GM12878 (cell line): ENCODE measurements at regions not wholly inside any gene's neighbourhood (a gene's known extent, or its start where the extent isn't known, plus 50 kb on each side); places are given as distances from the start of the nearest gene placed in this dataset.

Experiments
- EGR1 ChIP-seq, 2 experiments: IDR thresholded peaks; 1 replicate in 1 of 2; 2 replicates in 1 of 2; pipeline ENCODE4 v1.6.1; 2011 to 2012; ENCODE audit warnings: low read depth in 2 of 2, low read length in 2 of 2, borderline replicate concordance in 1 of 2, mild to moderate bottlenecking in 1 of 2, moderate library complexity in 1 of 2
- HCFC1 ChIP-seq: fragments of 150-350 bp; IDR thresholded peaks from 2 replicates; pipeline ENCODE4 v1.6.1; 2014; ENCODE audit warnings: low read length
- RAD21 ChIP-seq: IDR thresholded peaks from 2 replicates; pipeline ENCODE4 v1.6.1; 2011; ENCODE audit warnings: mild to moderate bottlenecking, low read depth, low read length, moderate library complexity; ENCODE audit not compliant: insufficient read depth
- RAD51 ChIP-seq: fragments of 450-650 bp; IDR thresholded peaks from 2 replicates; pipeline ENCODE4 v1.6.1; 2016; ENCODE audit warnings: moderate library complexity, mild to moderate bottlenecking, inconsistent platforms
- ZNF274 ChIP-seq: IDR thresholded peaks from one replicate; pipeline ENCODE4 v1.8.0; 2011; ENCODE audit not compliant: insufficient read length, insufficient read depth
- TF ChIP-seq, protein P1 (sequence below): fragments of 450-650 bp; IDR thresholded peaks from 2 replicates; pipeline ENCODE4 v1.6.1; 2014; ENCODE audit warnings: mild to moderate bottlenecking
- TF ChIP-seq, protein P2 (sequence below), 3 experiments: IDR thresholded peaks in 2 of 3; conservative IDR thresholded peaks in 1 of 3; 2 replicates each; pipeline ENCODE4 v1.5.1; 2011; ENCODE audit warnings: low read depth in 3 of 3, low read length in 3 of 3, mild to moderate bottlenecking in 3 of 3, control low read depth in 2 of 3, moderate library complexity in 2 of 3, inconsistent platforms in 1 of 3, mixed read lengths in 1 of 3; ENCODE audit not compliant: control insufficient read depth in 2 of 3, insufficient read depth in 1 of 3; ENCODE audit errors: extremely low read depth in 1 of 3
- TF ChIP-seq, protein P3 (sequence below): fragments of 450-650 bp; IDR thresholded peaks from 2 replicates; pipeline ENCODE4 v1.6.1; 2017; ENCODE audit warnings: mild to moderate bottlenecking

DNA sequence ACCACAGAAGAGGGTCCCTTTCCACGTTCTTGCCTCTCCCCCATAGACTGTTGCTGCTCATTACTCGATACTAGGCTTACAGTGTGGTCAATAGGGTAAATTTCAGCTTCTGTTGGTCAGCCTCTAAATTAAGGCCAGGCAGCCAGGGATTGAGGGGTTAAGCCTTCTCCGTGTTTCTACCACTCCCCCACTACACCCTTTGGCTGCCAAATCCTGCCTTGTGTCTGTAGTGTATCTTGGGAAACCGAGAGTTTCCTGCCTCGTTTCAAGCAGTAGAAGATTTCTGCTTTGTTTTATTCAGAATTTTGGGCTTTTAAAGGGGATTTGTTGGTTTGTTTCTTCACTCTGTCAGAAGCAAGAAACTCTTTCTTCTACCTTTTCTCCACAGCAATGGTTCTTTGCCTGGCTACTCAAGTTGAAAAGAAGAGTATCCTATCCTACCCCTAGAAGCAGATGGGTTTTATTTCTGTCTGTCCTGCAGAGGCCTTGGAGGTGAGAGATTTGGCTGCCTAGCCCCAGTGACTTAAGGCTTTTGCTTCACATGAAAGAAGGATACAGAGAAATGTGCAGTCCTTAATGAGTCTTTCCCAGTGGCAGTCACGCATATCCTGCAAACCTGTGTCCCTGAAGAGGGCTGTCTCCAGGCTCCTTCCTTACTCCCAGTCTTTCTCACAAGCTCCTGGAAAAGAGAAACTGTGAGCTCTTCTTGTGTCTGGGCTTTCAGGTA is 261.5 kb upstream of the TANK start:
- TF ChIP-seq, protein P1, sequence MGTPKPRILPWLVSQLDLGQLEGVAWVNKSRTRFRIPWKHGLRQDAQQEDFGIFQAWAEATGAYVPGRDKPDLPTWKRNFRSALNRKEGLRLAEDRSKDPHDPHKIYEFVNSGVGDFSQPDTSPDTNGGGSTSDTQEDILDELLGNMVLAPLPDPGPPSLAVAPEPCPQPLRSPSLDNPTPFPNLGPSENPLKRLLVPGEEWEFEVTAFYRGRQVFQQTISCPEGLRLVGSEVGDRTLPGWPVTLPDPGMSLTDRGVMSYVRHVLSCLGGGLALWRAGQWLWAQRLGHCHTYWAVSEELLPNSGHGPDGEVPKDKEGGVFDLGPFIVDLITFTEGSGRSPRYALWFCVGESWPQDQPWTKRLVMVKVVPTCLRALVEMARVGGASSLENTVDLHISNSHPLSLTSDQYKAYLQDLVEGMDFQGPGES = no peak
- TF ChIP-seq, protein P2, sequence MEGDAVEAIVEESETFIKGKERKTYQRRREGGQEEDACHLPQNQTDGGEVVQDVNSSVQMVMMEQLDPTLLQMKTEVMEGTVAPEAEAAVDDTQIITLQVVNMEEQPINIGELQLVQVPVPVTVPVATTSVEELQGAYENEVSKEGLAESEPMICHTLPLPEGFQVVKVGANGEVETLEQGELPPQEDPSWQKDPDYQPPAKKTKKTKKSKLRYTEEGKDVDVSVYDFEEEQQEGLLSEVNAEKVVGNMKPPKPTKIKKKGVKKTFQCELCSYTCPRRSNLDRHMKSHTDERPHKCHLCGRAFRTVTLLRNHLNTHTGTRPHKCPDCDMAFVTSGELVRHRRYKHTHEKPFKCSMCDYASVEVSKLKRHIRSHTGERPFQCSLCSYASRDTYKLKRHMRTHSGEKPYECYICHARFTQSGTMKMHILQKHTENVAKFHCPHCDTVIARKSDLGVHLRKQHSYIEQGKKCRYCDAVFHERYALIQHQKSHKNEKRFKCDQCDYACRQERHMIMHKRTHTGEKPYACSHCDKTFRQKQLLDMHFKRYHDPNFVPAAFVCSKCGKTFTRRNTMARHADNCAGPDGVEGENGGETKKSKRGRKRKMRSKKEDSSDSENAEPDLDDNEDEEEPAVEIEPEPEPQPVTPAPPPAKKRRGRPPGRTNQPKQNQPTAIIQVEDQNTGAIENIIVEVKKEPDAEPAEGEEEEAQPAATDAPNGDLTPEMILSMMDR (IDR thresholded peaks at IDR 0.05 in 2 of 3, conservative IDR thresholded peaks at IDR 0.05 in 1 of 3; ENCODE audit: control insufficient read depth in 2 of 3, extremely low read depth in 1 of 3, insufficient read depth in 1 of 3, low read depth in 3 of 3, low read length in 3 of 3) = no peak
- TF ChIP-seq RAD21 (no peak), HCFC1 (no peak), ZNF274 (no peak), RAD51 (no peak), EGR1 (IDR thresholded peaks at IDR 0.05; ENCODE audit: borderline replicate concordance in 1 of 2, low read depth in 2 of 2, low read length in 2 of 2) (no peak)
- TF ChIP-seq, protein P3, sequence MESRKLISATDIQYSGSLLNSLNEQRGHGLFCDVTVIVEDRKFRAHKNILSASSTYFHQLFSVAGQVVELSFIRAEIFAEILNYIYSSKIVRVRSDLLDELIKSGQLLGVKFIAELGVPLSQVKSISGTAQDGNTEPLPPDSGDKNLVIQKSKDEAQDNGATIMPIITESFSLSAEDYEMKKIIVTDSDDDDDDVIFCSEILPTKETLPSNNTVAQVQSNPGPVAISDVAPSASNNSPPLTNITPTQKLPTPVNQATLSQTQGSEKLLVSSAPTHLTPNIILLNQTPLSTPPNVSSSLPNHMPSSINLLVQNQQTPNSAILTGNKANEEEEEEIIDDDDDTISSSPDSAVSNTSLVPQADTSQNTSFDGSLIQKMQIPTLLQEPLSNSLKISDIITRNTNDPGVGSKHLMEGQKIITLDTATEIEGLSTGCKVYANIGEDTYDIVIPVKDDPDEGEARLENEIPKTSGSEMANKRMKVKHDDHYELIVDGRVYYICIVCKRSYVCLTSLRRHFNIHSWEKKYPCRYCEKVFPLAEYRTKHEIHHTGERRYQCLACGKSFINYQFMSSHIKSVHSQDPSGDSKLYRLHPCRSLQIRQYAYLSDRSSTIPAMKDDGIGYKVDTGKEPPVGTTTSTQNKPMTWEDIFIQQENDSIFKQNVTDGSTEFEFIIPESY = no peak
